ELF-1 (cell line): ENCODE measurements at regions not wholly inside any gene's neighbourhood (a gene's known extent, or its start where the extent isn't known, plus 50 kb on each side); places are given as distances from the start of the nearest gene placed in this dataset.
A peak's percentile ranks its signal among the peaks of the same experiment; 100 is the strongest.

Source experiments
- DNase-seq: peaks from one replicate; pipeline ENCODE4 v3.0.0-alpha.2; 2016; ENCODE audit warnings: low read depth, low spot score

DNA sequence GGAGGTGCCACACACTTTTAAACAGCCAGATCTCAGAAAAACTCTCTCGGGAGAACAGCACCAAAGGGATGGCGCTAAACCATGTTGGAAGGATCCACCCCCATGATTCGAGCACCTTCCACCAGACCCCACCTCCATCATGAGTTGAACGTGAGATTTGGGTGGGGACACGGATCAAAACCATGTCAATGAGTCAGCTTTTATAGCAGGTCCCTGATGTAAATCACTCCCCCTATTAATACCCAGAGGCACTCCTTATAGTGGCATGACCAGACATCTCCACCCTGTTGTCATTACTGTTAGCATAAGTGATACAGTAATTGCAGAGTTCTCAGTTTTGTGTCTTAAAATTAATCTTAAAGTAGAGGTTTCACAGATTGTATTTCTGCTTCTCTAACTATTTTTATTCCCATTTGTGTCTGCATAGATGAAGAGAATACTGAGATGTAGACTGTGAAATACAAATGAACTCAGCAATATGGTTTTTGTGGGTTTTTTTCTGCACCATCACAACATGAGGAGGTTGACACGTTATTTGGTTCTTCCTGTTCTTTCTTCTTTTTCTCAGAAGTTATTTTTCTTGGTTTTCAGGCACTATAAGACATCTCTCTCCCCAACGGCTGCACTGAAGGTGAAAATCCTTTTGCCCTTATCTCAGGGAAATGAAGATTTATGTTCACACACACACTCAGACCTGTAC lies 218.2 kb downstream of the ARL4C start:
- no peak for DNase-seq

DNA sequence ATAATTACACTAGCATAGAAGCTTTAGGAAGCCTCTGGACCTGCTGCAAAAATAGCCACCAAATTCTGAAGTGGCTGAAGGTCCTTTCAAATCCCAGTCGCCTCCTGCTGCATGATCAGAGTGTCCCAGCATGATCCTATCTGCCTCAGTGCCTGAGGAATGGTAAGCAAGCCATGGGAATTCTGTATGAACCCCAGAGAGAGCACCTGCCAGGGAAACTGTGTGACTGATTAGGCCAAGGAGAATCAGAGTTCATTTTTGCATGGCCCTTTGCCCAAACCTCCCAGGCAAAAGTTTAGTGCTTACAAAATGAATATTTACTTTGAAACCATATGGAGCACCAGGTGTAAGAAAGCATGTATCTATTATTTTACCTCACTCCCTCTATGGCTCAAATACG lies 221.4 kb downstream of the ARL4C start:
- no peak for DNase-seq

DNA sequence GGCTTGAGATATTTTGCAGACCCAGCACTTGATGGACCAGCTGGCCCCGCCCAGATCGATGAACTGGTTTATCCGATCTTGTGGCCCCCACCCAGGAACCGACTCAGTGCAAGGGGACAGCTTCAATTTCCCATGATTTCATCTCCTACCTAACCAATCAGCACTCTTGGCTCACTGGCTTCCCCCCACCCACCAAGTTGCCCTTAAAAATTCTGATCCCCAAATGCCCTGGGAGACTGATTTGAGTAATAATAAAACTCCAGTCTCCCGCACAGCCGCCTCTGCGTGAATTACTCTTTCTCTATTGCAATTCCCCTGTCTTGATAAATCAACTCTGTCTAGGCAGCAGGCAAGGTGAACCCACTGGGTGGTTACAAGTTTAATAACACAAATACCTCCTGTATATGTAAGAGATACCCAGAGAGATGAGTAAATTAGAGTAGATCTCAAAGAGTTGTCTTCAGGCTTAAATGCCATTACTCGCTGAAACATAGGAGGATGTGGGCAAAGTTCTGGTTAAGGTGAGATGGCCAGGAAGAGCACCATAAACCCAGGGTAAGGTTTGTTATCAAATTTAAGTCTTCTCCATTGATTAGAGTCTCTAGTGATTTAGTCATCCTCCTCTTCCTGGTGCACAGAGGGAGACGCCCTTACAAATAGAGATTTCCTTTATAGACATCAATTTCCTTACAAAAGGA lies 222.8 kb downstream of the ARL4C start:
- DNase-seq, result no peak

DNA sequence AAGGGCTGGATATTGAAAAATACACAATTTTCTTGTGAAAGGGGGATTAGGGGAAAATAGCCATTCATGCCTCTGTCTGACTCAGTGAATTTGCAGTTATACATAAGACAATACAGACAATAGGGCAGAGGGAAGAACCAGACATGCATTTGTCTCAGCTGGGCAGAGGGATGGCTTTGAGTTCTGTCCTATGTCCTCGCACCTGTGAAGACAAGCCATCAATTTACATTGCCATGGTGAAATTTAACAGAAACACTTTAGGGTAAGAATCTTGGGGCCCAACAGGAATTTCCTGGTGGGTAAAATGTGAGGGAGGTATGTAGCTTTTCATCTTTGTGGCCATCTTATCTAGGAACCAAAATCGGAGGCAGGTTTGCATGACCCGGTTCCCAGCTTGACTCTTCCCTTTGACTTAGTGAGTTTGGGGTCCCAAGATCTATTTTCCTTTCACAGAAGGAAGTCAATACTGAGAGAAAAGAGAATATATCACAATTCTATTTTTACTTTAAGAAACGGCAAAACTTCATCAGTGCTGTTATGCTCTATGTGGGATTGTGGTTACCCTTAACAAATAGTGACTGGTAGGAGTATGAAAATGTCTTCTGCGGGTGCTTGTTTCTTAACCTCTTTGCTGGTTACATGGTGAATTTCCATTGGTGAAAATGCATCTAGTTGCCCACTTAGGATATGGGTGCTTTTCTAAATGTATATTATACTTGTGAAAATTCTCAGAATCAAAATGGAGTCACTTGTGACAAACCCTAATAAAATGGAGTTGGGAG lies 221.8 kb downstream of the SPP2 start:
- DNase-seq, result no peak

DNA sequence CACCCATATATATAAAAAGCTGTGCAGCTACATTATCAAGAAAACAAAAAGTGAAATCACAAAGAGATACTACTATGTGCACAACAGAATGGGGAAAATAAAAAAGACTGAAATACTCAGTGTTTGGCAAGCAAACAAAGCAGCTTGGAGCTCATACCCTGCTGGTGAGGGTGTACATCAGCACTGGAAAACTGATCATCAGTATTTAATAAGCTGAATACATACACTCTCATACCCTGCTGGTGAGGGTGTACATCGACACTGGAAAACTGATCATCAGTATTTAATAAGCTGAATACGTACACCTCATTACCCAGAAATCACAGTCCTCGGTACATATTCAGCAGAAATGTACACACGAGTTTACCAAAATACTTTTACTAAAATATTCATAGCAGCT lies 220.8 kb downstream of the SPP2 start:
- no peak for DNase-seq

DNA sequence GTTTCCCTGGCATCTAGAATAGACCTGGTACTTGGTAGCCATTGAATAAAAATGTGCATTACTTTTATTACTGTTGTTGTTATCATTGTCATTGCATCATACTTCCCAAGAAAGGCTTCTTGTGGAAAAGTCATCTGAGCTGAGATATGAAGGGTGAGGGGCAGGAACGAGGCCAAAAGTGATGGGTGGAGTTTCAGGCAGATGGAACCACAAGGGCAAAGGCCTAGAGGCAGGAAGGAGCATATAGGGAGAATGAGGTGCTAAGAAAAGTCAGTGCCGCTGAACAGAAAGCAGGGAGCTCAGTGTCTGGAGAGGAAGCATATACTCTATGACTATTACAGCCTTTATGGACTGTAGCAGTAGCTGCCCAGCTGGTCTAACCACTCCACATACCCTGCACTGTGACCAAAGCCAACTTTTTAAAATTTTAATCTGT lies 219.3 kb downstream of the SPP2 start:
- no peak for DNase-seq

DNA sequence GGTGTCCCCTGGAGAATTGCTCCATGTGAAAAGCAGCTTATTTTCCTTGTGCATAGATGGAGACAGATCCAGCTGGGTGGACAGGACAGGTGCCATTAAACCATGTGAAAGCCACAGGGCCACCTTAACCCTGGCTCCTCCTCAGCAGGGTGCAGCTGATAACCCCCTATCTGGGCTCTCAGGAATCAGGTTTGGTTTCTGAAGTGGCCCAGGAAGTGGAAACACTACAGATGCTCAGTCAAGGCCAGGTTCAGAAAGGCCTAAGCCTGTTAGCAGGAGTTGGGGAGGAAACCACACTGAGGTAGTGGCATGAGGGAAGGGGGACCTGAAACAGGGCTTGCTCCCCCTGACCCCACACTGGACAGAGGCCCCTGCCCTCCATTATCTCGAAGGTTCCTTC lies 217.0 kb downstream of the SPP2 start:
- DNase-seq, result no peak

DNA sequence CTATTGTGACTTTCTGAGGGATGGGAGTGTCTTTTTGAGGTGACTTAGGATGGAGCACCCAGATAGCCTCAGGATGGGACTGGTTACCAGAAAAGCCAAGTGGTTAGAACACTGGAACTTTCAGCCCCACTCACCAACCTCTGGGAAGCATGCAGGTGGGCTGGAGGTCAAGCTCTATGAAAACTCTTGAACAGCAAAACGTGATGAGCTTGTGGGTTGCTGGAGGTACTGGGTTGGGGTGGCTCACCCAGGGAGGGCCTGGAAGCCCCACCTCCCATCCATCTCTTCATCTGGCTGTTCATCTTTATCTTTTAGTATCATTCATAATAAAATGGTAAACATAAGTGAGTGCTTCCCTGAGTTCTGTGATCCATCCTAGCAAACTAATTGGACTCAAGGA lies 216.4 kb downstream of the SPP2 start:
- DNase-seq, result no peak

DNA sequence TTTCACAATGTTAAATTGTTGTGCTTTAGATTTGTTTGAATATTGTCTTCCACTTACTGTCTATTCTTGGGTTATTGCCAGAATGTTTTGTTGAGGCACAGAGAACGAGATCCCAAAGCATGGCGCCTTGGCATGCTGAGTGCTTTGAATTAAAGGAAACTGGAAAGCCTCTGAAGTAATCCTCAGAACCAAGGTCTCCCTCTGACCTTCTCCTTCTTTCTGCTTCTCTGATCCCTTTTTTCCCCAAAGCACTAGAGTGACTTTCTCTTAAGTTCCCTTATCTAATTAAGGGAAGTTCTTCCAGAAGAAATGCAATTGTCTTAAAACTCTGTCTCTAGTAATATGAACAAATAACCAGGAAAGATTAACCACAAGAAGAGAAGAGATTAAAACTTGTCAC lies 214.7 kb downstream of the SPP2 start:
- DNase-seq, result no peak

DNA sequence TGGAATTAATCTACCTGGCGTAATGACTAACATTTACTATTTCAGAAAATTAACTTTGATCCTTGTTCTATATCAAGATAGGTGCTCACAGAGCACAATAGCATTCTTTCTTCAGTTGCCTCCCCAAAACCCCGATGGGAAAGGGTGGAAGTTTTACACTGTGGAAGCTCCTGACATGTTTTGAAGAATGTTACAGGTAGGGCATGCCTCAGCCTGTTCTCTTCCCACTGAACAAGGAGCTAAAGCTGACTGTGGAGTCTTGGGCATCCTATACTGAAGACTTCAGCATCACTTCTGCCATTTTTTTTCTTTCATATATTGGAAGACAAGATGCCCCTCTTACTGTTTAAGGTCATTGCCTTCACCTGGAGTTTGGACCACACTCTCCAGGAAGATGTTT lies 211.2 kb downstream of the SPP2 start:
- DNase-seq, result no peak

DNA sequence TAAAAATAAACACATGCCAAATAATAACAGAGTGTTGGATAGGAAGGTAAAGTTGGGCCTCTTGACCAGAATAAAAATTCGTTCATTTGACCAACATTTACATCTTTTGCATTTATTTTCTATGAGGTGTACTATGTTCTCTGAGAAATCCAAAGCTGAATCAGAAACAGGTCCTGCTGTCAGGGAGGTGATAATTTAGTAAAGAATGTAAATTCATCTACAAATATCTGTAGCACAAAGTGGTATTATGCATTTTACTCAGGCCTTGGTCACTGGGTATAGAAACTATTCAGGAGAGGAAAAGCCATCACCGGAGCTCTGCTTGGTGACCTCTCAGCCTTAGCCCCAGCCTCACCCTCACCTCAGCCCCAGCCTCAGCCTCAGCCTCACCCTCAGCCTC lies 208.9 kb downstream of the SPP2 start:
- no peak for DNase-seq

DNA sequence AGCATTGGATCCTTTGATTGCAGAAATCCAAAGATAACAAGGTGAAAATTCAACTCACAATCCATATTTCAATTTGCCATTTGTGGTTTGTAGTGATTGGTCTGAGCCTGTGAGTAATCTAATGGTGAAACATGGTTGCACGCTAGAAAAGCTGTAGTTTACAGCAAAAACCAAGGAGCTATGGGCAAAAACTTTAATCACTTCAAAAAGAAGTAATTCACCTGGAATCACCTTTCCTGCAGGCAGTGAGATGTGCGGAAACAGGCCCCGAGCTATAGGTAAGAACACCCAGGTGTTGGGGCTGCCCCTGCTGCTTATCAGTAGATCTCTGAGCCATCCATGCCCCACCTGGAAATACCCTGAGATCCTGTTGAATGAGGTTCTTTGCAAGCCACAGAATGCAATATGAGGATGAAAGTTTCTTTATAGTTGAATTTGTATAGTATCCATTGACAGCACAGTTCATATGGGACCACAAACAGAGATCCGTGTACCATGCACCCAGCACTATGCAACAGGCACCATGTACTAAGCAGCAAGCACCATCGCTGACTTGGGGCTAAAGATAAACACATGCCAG lies 208.2 kb downstream of the SPP2 start:
- no peak for DNase-seq

DNA sequence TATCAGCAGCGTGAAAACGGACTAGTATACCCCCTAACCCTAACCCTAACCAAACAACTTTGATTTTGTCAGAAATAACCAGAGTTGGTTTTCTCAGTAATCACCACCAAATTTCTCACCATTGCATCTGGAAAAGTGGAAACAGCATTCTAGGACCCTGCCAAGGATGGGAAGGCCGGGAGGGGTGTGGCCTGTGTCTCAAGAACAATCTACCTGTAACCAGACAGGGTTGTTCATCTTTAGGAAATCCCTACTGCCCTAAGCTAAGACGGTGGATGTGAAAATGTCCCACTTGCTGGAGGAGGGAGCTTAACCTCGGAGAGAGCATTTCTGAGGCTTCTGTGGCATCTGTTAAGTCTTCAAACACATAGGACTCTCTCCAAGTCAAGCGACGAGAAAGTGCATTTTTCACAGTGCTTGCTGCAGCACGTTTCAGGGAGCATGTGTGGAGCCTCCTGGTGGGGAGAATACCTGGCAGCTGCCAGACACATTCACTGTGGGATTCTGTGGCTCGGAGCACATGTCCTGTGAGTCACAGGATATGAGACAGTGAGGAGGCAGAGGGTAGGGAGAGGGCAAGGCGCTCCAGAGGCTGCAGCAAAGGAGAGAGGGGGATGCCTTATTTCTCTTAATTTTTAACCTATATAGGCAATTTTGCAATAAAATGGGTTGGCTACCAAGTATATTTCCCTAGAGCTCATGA lies 207.5 kb downstream of the SPP2 start:
- DNase-seq, result peak; percentile 80

DNA sequence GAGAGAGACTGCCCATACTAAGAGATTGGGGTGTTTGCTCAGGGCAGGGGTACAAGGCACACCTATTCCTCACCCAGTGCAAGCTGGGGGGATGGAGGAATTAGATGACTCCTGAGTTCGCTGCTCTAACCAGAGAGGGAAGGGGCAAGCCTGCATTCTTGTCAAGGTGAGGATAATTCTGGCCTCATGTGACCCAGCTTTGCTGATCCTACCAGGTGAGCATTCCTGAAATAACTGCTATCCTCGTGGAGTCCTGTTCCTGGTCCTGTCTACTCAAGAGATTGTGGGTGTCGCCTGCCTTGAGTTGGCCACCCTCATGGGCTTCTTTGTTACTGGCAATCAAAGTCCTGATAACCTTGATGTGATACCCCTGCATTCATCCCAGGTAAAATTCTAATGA lies 206.0 kb downstream of the SPP2 start:
- DNase-seq, result peak; percentile 26

DNA sequence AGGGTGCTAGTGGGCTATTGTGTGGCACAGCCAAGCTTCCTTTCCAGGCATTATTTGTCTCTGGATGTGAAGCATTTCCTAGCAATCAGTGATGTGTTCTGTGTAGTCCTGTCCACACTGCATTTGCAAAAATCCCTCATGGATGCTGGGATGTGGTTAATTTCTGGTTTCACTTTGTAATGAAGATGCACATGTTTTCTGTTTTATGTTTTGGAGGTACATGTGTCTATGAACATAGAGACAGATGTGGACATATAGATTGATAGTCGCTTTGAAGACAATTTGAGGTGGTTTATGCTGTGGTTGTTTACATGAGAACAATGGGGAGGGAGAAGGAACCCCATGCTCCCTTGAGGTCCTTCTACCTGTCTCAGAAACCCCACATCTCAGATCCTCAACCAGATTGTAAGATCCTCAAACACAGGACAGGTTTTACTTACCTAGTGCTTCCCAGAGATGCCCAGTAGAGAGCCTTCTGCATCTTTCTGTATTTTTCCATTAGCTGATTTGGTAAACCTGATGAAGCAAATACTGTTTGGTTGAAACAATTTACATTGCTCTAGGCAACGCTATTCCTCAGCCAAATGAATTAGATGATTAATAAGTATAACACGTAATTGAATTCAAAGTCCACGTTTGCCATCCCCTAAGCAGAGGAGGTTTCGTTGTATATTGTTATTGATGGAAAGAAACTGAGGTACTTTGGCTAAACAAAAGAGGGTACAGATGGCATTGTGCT lies 204.4 kb downstream of the SPP2 start:
- DNase-seq, result no peak

DNA sequence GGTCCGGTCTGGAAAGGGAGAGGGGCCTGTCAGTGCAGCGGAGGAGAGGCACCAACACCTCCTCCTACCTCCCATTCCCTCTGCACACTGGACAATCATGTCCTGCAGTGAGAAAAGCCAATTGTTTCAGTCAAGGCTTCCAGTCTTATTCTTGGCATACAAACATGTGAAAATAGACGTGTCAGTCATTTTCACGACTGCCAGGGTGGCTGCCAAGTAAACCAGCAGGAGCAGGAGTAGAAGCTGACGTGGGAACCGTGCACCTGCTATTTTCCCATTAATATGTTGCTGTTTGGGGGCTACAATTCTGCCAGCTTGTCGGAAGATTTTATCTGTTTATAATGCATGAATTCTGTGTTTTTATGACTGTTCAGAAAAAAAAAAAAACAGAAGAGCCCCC lies 202.3 kb downstream of the SPP2 start:
- DNase-seq, result no peak

DNA sequence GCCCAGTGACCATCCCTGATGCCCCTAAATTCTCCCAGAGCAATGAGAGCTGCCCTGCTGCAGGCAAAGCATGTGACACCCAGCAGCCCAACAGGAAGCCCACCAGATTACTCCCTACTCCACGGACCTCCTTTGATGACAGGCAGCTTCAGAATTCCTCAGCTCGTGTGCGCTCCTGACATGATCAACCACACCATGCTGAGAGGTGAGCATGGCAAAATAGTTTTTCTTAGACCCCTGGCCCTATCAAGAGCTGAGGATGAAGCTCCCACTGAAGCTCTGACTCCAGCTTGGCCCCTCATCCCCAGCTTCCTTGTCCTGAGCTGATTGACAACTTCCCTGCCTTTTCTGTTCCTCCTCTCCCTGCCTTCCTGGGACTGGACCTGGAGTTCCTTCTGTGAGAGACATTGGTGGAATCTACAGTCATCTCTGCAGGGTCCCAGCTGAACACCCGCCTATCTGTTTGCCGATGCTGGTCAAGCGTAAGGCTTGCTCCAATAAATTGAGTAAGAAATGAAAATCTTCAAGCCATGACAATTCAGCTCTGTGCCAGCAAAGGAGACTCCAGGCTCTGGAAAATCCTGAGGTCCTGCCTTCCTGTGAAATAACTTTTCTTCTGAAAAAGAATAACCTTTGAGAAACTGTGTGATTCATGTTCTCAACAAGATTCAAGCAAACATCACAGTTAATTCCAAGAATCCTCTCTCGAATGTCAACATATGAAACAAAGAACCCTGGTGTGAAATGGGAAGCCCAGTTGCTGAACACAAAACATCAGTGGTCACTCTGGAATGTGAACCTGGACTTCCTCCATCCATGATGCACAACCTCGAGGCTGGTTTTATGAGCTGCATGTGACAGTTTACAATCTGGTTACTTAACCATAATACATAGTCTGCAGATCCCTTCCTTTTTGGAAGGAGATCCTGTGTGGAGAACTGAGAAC lies 201.1 kb downstream of the SPP2 start:
- DNase-seq, result no peak

DNA sequence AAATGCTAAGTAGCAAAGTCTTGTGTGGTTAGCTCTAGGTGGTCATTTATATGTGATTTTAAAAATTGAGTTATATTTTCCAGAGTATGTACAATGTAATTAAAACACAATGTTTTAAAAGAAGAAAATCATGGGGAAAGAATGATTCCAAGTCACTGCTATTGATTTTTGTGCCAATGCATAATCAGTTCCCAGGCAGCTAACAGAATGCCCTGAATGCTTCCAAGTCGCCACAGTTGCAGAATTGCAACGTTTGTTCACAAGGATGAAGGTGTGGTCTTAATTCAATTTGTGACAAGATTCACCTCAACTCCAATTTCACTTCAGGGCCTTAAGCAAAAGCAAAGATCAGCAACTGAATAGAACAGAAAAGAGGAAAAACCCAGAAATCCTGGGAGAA lies 200.4 kb downstream of the SPP2 start:
- no peak for DNase-seq

DNA sequence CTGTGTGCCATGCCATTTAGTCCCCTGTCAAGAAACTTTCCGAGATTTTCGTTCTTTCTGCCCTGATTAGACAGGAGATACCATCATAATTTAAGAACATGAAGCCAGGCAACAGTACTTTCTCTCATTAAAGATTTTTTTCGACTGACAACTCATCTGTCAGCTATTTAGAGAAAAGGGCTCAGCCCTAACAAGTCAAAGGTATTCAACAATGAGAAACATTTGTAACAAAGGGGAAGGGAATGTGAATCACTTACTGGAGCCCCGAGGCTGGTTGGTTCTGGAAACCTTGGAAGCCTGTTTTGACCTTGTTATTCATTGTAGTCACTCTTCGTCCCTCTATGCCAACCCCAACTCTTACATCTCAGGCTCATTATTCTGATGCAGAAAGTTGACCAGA lies 199.4 kb downstream of the SPP2 start:
- peak; percentile 86 for DNase-seq
